ENCODE measurements at regions not wholly inside any gene's neighbourhood (a gene's known extent, or its start where the extent isn't known, plus 50 kb on each side); places are given as distances from the start of the nearest gene placed in this dataset.

DNA sequence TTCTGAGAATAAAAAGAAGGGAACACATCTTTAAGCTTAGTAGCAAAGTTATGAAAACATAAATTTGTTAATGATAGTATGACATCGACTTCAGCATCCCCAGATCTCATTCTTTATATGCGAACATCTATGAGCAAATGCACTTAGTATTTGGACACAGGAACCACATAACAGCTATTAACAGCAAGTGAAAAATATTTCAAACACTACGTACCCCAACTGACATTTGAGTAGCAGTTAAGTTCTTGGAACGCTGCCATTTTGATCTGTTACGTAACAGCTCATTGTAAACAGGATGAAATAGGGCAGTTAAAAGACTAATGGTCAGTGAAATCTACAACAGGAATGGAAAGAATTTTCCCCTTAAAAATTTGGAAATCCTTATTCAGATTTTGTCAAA, 428.9 kb downstream of the TNS3 start:
- TF ChIP-seq CTCF (conservative IDR thresholded peaks at IDR 0.05; ENCODE audit: low read length) (no peak), EZH2phosphoT487 (IDR thresholded peaks at IDR 0.05; ENCODE audit: borderline replicate concordance) (no peak)
